HEK293 (cell line): ENCODE measurements at regions not wholly inside any gene's neighbourhood (a gene's known extent, or its start where the extent isn't known, plus 50 kb on each side); places are given as distances from the start of the nearest gene placed in this dataset.

Source experiments
- CTCF ChIA-PET: fragments of 350-600 bp; formaldehyde crosslinking; extraction: SDS; loops from one replicate; lab custom pipeline; 2021; ENCODE audit warnings: antibody characterized with exemption; lab: Yijun Ruan, JAX
- POLR2A ChIA-PET: fragments of 300-600 bp; formaldehyde crosslinking; extraction: SDS; loops from one replicate; lab custom pipeline; 2020; ENCODE audit warnings: antibody characterized with exemption, inconsistent platforms; lab: Yijun Ruan, JAX
- H3K27ac ChIP-seq: fragments of 200-500 bp; sonication (Bioruptor generic); 2 replicates; pipeline ENCODE4 v1.5.1; 2014; ENCODE audit warnings: low read depth, low read length, control low read depth, inconsistent platforms; ENCODE audit errors: extremely low read depth
- H3K36me3 ChIP-seq, 2 experiments: fragments of 200-500 bp in 1 of 2; sonication (Bioruptor generic) in 1 of 2; 1 replicate in 1 of 2; 2 replicates in 1 of 2; pipeline ENCODE4 v1.5.1; 2014 to 2017; ENCODE audit warnings: inconsistent platforms in 2 of 2, low read length in 2 of 2; ENCODE audit not compliant: control insufficient read depth in 2 of 2, insufficient read depth in 1 of 2
- H3K4me1 ChIP-seq: fragments of 200-500 bp; sonication (Bioruptor generic); 2 replicates; pipeline ENCODE4 v1.5.1; 2014; ENCODE audit warnings: mild to moderate bottlenecking, low read length, inconsistent platforms; ENCODE audit not compliant: control insufficient read depth, insufficient read depth
- H3K4me3 ChIP-seq: 2 replicates; pipeline ENCODE4 v1.5.1; 2011; ENCODE audit warnings: low read depth, mild to moderate bottlenecking, control low read depth, low read length, moderate library complexity
- H3K9me3 ChIP-seq: fragments of 200-500 bp; sonication (Bioruptor generic); 2 replicates; pipeline ENCODE4 v1.5.1; 2014; ENCODE audit warnings: low read depth, low read length, inconsistent platforms; ENCODE audit not compliant: control insufficient read depth, insufficient read depth
- AEBP2 ChIP-seq: fragments of 450-650 bp; formaldehyde crosslinking; IDR thresholded peaks from 2 replicates; pipeline ENCODE4 v1.5.1; 2016; ENCODE audit warnings: missing biosample characterization, missing genetic modification characterization, borderline replicate concordance
- EGR2 ChIP-seq: fragments of 450-650 bp; formaldehyde crosslinking; IDR thresholded peaks from 2 replicates; pipeline ENCODE4 v1.5.1; 2016; ENCODE audit warnings: low read depth, missing biosample characterization, missing genetic modification characterization
- HOXD13 ChIP-seq: sonication (generic); formaldehyde crosslinking; IDR thresholded peaks from 2 replicates; pipeline ENCODE4 v1.8.0; 2022; ENCODE audit warnings: missing genetic modification reagents, borderline replicate concordance
- TSHZ1 ChIP-seq: fragments of 450-650 bp; formaldehyde crosslinking; IDR thresholded peaks from 2 replicates; pipeline ENCODE4 v1.5.1; 2016; ENCODE audit warnings: missing biosample characterization, missing genetic modification characterization, borderline replicate concordance
- WT1 ChIP-seq: fragments of 450-650 bp; formaldehyde crosslinking; IDR thresholded peaks from 2 replicates; pipeline ENCODE4 v1.5.1; 2016; ENCODE audit warnings: missing biosample characterization, missing genetic modification characterization
- ZBTB10 ChIP-seq: fragments of 450-650 bp; formaldehyde crosslinking; IDR thresholded peaks from 2 replicates; pipeline ENCODE4 v1.5.1; 2016; ENCODE audit warnings: missing biosample characterization, missing genetic modification characterization
- ZNF121 ChIP-seq: fragments of 450-650 bp; formaldehyde crosslinking; IDR thresholded peaks from 2 replicates; pipeline ENCODE4 v1.5.1; 2016; ENCODE audit warnings: missing biosample characterization, missing genetic modification characterization
- ZNF155 ChIP-seq: fragments of 450-650 bp; formaldehyde crosslinking; IDR thresholded peaks from 2 replicates; pipeline ENCODE4 v1.5.1; 2016; ENCODE audit warnings: missing biosample characterization, missing genetic modification characterization
- ZNF157 ChIP-seq: fragments of 450-650 bp; formaldehyde crosslinking; IDR thresholded peaks from 2 replicates; pipeline ENCODE4 v1.5.1; 2016; ENCODE audit warnings: missing biosample characterization, missing genetic modification characterization
- ZNF184 ChIP-seq: fragments of 450-650 bp; IDR thresholded peaks from 2 replicates; pipeline ENCODE4 v1.5.1; 2018; ENCODE audit warnings: missing biosample characterization, mild to moderate bottlenecking, missing genetic modification characterization
- ZNF221 ChIP-seq: fragments of 450-650 bp; formaldehyde crosslinking; IDR thresholded peaks from 2 replicates; pipeline ENCODE4 v1.5.1; 2017; ENCODE audit warnings: missing biosample characterization, missing genetic modification characterization, borderline replicate concordance
- ZNF23 ChIP-seq: fragments of 450-650 bp; formaldehyde crosslinking; IDR thresholded peaks from 2 replicates; pipeline ENCODE4 v1.5.1; 2016; ENCODE audit warnings: missing biosample characterization, missing genetic modification characterization, borderline replicate concordance
- ZNF24 ChIP-seq: fragments of 450-650 bp; formaldehyde crosslinking; IDR thresholded peaks from 2 replicates; pipeline ENCODE4 v1.5.1; 2016; ENCODE audit warnings: missing biosample characterization, missing genetic modification characterization
- ZNF37A ChIP-seq: fragments of 450-650 bp; IDR thresholded peaks from 2 replicates; pipeline ENCODE4 v1.5.1; 2018; ENCODE audit warnings: missing biosample characterization, missing genetic modification characterization
- ZNF404 ChIP-seq: fragments of 450-650 bp; formaldehyde crosslinking; IDR thresholded peaks from 2 replicates; pipeline ENCODE4 v1.5.1; 2017; ENCODE audit warnings: missing biosample characterization, missing genetic modification characterization
- ZNF433 ChIP-seq: fragments of 450-650 bp; formaldehyde crosslinking; IDR thresholded peaks from 2 replicates; pipeline ENCODE4 v1.5.1; 2016; ENCODE audit warnings: missing biosample characterization, missing genetic modification characterization, low read depth
- ZNF530 ChIP-seq: fragments of 450-650 bp; formaldehyde crosslinking; IDR thresholded peaks from 2 replicates; pipeline ENCODE4 v1.5.1; 2016; ENCODE audit warnings: low read depth, missing biosample characterization, missing genetic modification characterization
- ZNF585B ChIP-seq: fragments of 450-650 bp; formaldehyde crosslinking; IDR thresholded peaks from 2 replicates; pipeline ENCODE4 v1.5.1; 2016; ENCODE audit warnings: missing biosample characterization, missing genetic modification characterization
- ZNF623 ChIP-seq: fragments of 450-650 bp; formaldehyde crosslinking; IDR thresholded peaks from 2 replicates; pipeline ENCODE4 v1.5.1; 2016; ENCODE audit warnings: missing biosample characterization, missing genetic modification characterization
- ZNF776 ChIP-seq: fragments of 450-650 bp; formaldehyde crosslinking; IDR thresholded peaks from 2 replicates; pipeline ENCODE4 v1.5.0; 2017; ENCODE audit warnings: missing biosample characterization, missing genetic modification characterization, borderline replicate concordance
- ZNF785 ChIP-seq: fragments of 450-650 bp; formaldehyde crosslinking; IDR thresholded peaks from 2 replicates; pipeline ENCODE4 v1.5.1; 2016; ENCODE audit warnings: missing biosample characterization, missing genetic modification characterization
- ZNF843 ChIP-seq: fragments of 450-650 bp; formaldehyde crosslinking; IDR thresholded peaks from 2 replicates; pipeline ENCODE4 v1.5.1; 2016; ENCODE audit warnings: missing biosample characterization, missing genetic modification characterization

GRCh38 chr9:126228781-126229444 lies 97.7 kb upstream of the MVB12B start (continued):
- no peak for TF ChIP-seq AEBP2 (tag by site-specific recombination)
- no peak for TF ChIP-seq WT1 (tag by site-specific recombination)
- TF ChIP-seq EGR2 (tag by site-specific recombination), result peak; percentile 96
- no peak for TF ChIP-seq ZNF585B (tag by site-specific recombination)

GRCh38 chr9:126229501-126229900 lies 97.1 kb upstream of the MVB12B start:
- Histone ChIP-seq H3K9me3 (no peaks in the 10 kb centered on the region), H3K27ac (no peak overlapping the region), H3K36me3 (no peaks in the 10 kb centered on the region), H3K4me1 (no peaks in the 10 kb centered on the region), H3K4me3 (no peak overlapping the region)
- ChIA-PET POLR2A (no interaction called here), CTCF (interaction anchor here (0.5 to 1.9 kb wide), 12 partner anchors 9 to 1362 kb away, joined by 3 to 5 read pairs (median 3); no protein-coding TSS in a partner anchor)
- TF ChIP-seq ZNF776 (tag by site-specific recombination) (no peak), ZNF623 (peak; percentile 83), HOXD13 (CRISPR knock-in tag) (no peak), ZNF24 (tag by site-specific recombination) (no peak), ZNF121 (tag by site-specific recombination) (no peak)
- TF ChIP-seq, all 188 proteins: peak for 1

- H3K9me3 ChIP-seq, result no peaks in the 10 kb centered on the region
- no peaks in the 10 kb centered on the region for H3K36me3 ChIP-seq
- no peaks in the 10 kb centered on the region for H3K4me1 ChIP-seq
- TF ChIP-seq ZNF155 (tag by site-specific recombination) (no peak), HOXD13 (CRISPR knock-in tag) (no peak)
- H3K27ac ChIP-seq, result no peak overlapping the region
- POLR2A ChIA-PET, result no interaction called here
- no peak overlapping the region for H3K4me3 ChIP-seq
- CTCF ChIA-PET, result interaction anchor here (0.7 to 1.9 kb wide), 2 partner anchors 492 to 823 kb away, joined by 3 to 5 read pairs; no protein-coding TSS in a partner anchor
Observed at GRCh38 chr9:126230692-126231091, 95.9 kb upstream of the MVB12B start.

- no peak overlapping the region for H3K4me3 ChIP-seq
- no peaks in the 10 kb centered on the region for H3K9me3 ChIP-seq
- no peaks in the 10 kb centered on the region for H3K36me3 ChIP-seq
- CTCF ChIA-PET, result interaction anchor here (0.7 to 2.7 kb wide), 3 partner anchors 166 to 824 kb away, joined by 3 to 11 read pairs (median 3); no protein-coding TSS in a partner anchor
- H3K27ac ChIP-seq, result no peak overlapping the region
- POLR2A ChIA-PET, result no interaction called here
- TF ChIP-seq ZNF221 (tag by site-specific recombination), result no peak
- no peak for TF ChIP-seq ZNF530 (tag by site-specific recombination)
- TF ChIP-seq ZNF184 (tag by site-specific recombination), result no peak
- no peak for TF ChIP-seq EGR2 (tag by site-specific recombination)
- TF ChIP-seq TSHZ1, result no peak
- TF ChIP-seq ZNF404 (tag by site-specific recombination), result no peak
- TF ChIP-seq ZNF785 (tag by site-specific recombination), result no peak
- no peak for TF ChIP-seq ZNF433 (tag by site-specific recombination)
- no peak for TF ChIP-seq ZBTB10 (tag by site-specific recombination)
- no peak for TF ChIP-seq ZNF37A (tag by site-specific recombination)
- TF ChIP-seq ZNF23, result no peak
- TF ChIP-seq ZNF157 (tag by site-specific recombination), result no peak
- TF ChIP-seq ZNF843 (tag by site-specific recombination), result no peak
- H3K4me1 ChIP-seq, result no peaks in the 10 kb centered on the region
Observed at GRCh38 chr9:126232461-126232860, 94.2 kb upstream of the MVB12B start.
